ENCODE measurements at regions not wholly inside any gene's neighbourhood (a gene's known extent, or its start where the extent isn't known, plus 50 kb on each side); places are given as distances from the start of the nearest gene placed in this dataset.

DNA sequence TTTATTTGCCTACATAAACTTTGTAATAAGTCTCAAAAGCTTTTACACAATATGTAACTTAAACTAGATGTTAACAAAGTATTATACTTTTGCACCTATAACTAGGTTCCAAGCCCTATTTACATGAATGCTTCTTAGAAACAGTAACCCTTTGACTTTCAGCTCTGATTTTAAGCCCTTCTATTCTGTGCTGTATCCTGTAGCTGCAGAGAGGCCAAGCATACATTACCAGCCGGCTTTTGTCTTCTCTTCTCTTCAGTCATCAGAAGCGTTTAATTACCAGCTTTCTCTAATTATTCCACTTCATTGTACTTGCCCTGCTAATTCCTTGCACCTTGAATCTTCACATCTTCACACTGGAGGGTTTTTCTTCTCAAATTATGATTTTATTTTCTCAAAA, 403.1 kb downstream of the PDGFC start:
- TF ChIP-seq POLR2A (IDR thresholded peaks at IDR 0.05; ENCODE audit: low read length) (no peak), GATA1 (IDR thresholded peaks at IDR 0.05; ENCODE audit: low read depth, low read length) (no peak)
